Activated effector memory CD4-positive, alpha-beta T cell treated with anti-CD3 and anti-CD28 coated beads, Interleukin-2, amount 50 U/mL, for 16 hours (primary cell): ENCODE measurements at regions not wholly inside any gene's neighbourhood (a gene's known extent, or its start where the extent isn't known, plus 50 kb on each side); places are given as distances from the start of the nearest gene placed in this dataset.

ENCODE experiments used
- DNase-seq: peaks from one replicate; pipeline ENCODE4 v3.0.0-alpha.2; 2020

DNA sequence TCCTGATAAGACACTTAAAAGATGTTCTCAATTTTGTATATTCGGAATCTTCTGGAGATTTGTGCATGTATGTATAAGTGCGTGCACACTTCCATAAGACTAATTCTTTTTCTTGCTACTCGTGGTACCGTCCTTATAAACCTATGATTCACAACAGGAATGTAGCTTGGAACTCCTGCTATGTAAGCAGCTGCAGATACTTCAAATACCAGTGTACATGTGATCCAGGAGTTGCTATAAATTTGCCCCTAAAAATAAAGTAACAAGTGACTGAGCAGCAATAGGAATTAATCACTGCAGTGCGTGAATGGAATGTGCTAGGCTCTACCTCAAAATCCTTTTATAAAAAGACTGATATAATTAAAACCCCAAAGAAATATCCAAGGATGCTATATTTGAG lies 214.9 kb downstream of the KLF5 start:
- no peak for DNase-seq

DNA sequence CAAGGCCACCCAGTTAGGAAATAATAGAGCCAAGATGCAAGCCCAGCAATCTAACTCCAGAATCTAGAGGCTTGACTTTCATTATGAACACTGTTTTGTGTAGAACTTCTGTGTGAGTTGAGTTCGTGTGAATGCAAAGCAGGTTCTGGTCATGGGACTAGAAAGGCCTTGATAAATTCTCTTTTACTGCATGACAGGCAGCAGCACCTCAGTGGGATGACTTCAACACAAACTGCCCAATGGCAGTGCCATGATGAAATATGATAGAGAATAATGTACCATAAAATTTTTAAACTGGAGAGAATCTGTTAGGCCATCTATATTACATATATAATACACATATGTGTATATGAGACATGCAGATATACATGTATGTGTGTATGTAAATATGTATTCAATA lies 214.5 kb downstream of the KLF5 start:
- DNase-seq = no peak

DNA sequence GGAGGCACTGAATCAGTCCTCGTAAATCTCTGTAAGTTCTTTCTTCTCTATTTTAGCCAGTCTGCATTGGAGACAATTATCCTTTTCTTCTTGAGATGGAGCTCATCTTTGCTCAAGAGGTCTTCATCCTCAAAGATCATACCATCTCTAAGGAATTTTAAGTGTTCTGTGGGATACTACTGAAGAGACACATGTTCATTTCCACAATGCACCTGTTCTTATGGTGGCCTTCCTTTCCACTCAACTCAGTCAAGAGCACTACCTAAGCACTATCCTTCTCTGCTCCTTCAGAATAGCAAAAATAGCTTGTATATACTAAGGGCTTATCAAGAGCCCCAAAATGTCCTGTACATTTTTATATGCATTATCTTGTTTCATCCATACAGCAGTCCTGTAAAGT lies 214.0 kb downstream of the KLF5 start:
- DNase-seq = no peak

DNA sequence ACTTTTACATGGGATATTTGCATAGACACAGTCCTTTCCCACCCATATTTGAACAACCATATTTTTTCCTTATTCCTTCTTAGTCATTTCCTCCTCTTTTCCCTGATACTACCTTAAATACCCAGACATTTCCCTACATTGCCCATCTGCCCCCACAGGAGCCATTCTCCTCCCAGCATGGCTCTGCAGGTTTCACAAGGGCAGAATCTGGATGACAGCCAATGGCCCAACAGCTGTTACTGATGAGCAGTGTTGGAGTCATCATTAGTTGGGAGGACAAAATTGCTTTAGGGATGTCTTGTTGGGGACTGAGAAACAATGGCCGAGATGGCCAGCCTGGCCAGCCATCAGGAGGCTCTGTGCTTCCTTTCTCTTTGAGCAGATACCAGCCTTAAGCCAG lies 209.5 kb downstream of the KLF5 start:
- DNase-seq = no peak

DNA sequence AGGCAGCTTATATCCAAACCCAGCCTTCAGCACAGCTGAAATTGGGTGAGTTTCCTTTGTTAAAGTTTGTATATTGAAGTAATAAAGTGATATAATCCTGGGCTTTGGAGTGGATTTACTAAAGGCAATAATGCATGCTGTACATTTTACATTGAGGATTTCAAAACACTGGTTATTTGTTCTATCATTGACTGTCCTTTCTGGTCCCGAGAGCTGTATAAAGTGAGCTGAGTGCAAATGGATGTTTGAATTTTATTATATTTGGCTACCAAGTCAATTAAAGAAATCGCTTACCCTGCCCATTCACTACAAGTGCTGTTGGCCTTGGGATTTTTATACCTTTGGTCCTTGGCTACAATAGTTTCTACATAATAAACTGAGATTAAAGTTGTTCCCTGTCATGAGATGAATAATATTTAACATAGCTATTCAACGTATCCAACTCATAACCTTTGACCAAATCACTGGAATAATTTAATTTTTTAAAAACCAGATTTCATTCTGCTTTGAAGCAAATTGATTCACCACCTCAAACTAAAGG lies 207.9 kb downstream of the KLF5 start:
- DNase-seq = no peak

DNA sequence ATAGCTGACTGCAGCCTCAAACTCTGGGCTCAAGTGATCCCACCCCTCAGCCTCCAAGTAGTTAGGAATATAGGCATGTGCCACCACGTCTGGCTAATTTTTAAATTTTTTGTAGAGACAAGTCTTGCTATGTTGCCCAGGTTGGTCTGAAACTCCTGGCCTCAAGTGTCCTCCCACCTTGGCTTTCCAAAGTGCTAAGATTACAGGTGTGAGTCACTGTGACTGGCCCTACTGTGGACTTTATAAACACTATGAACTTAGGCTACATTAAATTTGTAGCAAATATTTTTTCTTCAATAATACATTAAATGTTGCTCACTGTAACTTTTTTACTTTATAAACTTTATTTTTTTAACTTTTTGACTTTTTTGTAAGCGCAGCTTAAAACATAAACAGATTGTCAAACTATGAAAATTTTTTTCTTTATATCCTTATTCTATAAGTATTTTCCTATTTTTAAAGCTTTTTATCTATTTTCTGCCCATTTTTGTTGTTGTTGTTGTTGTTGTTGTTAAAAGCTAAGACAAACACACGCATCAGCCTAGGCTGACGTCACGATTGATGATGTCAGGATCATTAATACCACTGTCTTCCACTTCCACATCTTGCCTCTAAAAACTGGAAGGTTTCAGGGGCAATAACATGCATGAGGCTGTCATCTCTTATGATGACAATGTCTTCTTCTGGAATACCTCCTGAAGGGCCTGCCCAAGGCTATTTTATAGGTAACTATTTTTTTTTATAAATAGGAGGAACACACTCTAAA lies 204.2 kb downstream of the KLF5 start:
- DNase-seq = no peak

DNA sequence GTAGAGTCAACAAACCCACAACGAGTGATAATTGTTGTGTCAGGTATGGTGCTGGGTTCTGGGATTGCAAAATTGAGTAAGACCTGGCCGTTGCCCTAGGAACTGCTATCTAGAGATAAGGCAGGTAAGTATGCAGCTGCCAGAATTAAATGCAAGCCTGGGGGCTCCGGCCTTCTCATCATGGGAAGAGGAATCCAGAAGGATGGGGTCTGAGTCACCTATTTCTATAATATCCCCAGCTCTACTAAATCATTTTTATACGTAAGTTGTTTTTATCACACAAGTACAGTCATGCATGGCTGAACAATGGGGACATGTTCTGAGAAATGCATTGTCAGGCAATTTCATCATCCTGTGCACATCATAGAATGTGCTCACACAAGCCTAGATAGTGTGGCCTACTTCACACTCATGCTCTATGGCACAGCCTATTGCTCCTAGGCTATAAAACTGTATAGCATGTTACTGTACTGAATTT lies 203.0 kb downstream of the KLF5 start:
- DNase-seq = no peak

DNA sequence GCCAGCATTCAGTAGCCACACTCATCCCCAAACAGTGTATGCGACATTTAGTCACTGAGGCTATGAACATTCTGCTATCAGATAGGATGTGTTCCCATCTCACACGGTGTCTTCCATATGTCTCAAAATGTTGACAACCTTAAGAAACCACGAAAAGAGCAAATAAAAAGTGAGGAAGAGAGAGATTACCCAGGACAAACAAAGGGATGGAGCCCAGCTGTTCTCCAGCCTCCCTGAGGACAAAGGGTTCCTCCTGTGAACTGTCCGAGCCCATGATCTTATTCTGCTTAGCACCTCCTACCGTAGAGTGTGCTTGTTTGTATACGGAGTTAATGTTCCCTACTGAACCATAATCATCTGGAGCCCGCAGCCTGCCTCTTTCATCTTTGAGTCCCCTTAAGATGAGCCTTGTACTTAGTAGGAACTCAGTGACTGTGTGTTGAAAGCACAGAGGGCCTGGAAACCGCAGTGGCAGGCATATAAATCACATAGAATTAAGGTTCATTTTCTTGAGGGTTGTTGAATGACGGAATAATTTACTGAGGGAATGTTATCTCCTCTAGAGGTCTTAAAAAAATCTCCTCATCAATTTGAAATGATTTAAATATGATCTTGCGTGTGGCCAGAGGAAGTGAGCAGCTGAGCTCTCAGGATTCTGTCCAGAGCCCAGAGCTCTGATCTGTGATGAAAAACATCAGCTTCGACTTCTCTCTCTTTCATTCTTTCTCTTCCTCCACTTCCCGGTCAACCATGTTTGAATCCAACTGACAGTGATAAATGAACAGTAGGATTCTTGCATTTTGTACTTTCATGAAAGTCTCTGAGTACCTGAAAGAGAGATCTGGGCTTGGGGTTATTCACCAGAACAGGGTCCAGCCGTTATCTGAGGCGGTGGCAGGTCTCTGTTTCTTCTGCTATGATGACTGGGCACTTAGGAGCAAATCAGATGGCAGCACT lies 200.5 kb downstream of the KLF5 start:
- no peak for DNase-seq

DNA sequence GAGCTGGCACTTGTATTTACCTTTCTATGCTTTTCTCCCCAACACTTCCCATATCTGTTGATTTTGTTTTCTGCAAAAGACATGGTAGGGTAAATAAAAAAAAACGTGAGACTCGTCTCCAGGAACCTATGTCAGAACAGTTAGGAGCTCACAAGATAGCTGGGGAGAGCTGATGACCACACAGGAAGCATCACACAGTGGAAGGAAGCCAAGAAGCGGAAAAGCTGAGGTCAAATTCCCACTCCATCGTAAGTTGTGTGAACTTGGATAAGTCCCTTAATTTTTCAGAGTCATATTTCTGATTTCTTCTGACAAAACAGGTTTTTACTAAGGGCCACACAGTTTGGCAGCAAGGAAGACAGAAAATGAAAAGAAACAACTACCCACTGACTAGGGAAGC lies 199.6 kb downstream of the KLF5 start:
- DNase-seq = no peak

DNA sequence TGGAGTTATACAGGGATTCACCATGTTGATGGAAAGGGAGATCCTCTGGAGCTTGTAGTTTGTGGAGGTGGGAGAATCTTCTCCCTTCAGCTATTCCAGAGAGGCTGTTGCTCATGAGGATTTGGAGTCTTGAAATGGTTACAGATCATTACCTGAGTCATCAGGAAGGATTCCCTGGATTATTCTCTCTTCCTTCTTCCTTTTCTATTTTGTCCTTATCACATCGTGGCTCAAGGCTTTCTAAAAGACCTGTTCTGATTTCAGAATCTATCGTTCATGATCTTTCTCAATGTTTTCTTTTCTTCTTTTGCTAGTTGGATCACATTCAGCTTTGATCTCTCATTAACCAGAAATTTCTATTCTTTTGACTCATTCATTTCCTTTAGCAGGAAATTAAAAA lies 196.0 kb downstream of the KLF5 start:
- no peak for DNase-seq

DNA sequence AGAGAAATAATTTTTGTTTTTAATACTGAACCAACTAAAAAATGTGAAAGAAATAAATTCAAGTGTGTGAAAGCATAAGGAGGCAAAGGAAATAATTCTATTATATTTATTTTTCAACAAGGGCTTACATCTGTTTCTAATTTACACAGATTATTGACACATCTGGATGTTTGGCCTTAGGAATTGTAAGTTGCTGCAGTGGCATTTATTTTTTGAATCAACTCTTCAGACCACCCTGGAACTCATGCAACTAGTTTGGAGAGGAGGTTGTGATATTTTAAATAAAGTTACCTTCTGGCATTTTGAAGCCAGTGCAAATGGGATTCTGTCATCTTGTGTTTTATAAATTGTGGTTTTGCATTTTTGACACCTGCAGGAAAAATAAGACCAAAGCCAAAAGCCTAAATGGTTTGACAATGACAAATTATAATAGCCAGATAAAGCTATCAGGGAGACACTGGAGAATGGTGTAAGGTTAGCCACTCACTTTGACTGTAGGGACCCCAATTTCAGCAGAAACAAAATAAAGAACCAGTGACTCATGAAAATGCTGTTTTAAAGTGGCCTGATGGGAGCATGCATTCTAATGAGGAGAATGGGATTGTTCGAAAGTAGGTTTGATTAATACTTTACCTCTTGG lies 192.9 kb downstream of the KLF5 start:
- DNase-seq = no peak

DNA sequence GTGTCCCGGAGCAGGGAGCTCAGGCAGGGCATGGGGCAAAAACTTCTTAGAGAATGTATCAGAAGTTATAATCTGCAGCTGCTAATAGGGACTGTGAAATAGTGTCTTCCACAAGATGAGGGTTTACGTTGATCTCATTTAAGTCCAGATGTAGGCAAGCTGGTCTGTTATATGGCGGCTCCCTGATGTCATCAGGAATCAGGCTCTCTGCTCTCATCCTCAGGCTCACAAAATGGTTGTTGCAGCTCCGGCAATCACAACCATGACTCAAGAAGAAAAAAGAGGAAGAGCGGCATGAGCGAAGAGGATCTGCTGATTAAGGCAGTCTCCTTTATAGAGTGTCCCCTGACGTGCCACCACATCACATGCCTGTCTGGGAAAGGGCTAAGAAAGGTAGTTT lies 191.3 kb downstream of the KLF5 start:
- no peak for DNase-seq

DNA sequence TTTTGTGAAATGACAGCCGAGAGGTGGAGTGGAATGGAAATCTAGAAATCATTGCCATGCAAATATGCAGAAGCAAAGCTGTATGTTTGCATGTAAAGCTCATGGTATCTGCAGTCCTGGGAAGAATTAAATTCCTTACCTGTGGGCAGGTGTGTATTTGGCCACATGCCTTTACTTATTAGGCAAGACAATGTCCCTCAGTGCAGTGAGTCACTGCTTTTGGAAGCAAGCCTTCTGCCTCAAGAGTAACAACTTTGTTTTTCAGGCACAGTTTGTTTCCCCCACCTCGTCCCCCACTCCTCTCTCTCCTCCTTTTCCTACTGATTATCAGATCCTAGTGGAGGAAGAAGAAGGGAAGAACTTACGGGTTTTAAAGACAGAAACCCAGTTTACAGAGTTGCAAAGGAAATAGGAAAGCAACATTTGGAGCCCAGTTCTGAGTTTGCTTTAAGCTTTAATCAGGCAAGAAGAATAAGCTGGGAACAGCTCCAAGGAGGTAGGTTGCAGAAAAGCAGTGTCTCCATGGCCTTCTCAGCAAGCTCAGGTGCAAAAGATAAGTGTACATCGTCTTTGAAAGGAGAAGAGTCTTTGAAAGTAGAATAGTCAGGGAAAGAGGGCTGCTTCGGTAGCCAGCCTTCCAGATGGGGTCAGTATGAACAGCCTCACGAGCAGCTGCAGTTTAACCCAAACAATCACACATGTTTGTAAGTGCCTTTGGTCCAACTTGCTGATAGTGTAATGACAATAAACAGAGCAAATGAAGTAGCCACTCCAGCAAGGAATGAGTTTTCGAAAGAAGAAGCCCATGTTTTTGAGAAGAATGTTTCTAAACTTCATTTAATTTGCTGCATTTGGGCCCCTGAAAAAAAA lies 190.1 kb downstream of the KLF5 start:
- no peak for DNase-seq

DNA sequence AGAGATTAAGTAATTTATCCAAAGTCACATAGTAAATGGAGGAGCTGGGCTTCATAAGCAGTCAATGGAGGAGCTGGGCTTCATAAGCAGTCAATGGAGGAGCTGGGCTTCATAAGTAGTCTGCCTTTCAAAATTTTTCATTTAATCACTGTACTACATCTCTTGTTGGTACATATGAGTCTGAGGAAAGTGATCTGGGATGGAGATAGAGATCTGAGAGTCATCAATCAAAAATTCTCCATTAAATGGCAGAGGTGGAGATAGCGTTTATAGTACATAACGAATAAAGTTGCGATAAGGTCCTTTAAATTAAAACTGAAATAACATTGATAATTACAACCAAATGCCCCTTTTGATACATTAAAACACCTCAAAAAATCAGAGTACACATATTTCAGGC lies 189.3 kb downstream of the KLF5 start:
- no peak for DNase-seq

DNA sequence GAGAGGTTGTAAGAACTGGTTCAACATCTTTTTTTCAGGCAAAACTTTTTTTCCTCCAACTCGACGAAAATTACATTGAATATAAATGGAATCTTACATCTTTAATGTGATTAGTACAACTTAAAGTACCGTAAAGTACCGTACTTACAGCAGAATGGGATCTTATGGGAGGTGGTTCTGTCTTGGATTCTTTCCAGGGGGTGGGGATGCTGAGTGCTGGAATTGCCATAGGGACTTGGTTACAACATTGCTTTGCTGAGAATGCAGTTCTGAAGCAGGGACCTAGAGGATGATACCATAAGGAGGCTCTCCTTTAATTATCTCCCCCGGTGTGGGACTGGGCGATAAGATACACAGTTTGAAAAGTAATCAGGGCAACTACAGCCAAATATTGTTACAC lies 186.4 kb downstream of the KLF5 start:
- no peak for DNase-seq

DNA sequence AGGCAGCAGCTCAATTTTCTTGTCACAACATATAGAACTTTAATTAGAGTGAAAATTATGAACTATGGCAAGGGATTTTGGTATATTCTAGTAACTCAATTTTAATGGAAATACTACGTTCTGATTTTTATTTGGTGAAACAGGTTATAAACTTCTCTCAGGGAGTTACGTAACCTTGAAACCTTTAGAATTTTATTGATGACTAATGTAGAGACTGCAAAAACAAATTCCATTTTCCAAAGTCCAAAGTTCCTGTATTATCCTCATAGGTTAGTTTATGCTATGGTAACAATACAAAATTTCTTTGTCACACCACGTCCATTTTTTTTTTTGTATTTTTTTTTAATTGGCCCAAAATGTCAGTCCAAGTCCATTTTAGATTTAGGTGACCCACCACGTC lies 185.7 kb downstream of the KLF5 start:
- no peak for DNase-seq

DNA sequence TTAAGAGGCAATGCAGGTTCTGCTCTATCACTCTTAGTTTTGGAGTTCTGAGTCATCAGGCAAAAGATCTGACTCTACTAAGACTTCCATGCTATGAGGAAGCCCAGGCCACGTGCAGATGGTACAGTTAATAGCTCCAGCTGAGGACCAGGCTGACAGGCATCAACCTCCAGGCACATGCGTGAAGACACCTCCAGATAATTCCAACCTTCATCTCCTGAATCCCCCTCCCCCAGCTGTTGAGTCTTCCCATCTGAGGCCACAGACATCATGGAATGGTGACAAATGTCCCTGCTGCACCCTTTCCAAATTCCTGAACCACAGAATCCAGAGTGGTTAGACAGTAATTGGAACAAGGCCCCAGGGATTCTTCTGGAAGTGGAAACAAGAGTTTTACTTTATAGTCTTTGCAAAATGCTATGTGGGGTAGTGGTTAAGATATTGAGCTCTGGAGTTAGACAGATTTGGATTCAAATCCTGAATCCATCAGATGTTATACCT lies 183.8 kb downstream of the KLF5 start:
- DNase-seq = no peak

DNA sequence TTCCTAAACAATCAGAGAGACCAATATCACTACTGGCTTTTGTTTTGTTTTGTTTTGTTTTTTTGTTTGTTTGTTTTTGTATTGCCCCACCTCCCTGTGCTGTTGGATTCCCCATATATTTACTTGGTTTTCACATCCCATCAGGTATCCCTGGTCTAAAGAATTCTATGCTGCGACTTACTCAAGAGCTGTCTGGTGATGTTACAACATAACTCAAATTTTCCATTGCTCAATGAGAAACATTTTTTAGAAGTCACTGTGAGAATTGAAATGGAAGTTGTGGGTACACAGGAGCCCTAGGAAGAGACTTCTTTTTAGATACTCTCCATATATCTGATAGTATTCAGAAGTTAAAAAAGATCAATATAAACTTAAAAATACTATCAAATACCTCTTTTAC lies 181.4 kb downstream of the KLF5 start:
- DNase-seq = no peak

DNA sequence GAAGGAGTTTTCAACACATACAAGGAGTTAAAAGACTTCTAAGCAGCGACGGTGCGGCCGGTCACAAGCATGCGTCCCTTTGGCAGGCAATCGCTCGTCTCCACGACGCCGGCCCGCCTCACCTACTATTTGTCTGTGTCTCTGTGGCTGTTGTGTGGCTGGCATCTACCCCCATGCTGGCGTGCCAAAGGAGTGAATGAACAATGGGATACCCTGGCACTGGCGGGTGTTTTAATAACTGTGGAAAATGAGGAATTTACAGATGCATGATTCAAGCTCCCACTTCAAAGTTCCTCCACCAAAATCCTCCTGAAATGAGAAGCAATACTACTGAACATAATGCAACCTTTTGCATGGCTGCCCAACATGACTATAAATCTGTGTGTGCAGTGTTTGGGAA lies 176.6 kb downstream of the KLF5 start:
- no peak for DNase-seq

DNA sequence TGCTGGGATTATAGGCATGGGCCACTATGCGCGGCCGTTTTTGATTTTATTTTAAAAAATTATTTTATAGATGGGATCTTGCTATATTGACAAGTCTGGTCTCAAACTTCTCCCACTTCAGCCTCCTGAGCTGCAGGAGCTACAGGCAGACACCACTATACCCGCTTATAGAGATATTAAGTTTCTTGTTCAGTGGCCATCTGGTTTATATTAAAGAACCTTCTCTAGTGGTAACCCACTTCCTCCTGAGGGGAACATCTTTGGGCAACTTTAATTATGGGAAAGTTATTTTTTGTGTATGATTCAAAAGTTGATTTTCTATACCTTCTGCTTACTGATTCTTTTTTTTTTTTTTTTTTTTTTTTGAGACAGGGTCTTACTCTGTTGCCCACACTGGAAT lies 172.7 kb downstream of the KLF5 start:
- no peak for DNase-seq

DNA sequence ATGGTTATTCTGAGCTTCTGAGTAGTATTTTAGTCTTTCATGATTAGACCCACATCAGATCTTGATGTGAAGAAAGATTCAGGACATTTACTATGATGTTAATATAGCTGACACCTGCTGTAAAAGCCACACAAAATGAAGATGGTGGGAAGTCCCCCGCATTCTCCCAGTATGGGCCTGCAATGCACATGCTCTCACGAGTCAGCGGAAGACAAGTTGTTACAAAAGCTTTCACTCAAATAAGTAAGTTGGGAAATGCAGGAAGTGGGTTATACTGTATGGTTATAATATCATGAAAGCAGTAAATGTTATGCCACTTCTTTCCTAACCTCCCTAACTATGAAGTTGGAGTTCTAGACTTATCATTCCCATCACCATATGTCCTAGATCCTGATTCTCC lies 171.9 kb downstream of the KLF5 start:
- no peak for DNase-seq

DNA sequence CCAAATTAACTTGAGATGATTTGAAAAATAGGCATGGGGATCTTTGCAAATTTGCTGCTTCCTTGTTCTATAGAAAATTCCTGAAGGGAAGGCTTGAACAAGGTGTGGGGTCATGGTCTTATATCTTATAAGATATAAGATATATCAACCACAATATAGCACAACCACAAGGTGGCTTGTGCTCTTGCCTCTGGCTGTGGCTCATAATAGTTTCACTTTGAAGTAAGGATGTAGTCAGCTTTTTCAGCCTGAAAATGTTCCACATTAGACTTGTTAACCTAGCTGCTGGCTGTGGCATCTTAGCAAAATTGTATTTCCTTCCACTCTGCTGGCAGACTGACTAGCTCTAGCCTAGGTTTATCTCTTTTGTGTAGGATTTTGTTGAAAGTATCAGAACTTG lies 169.7 kb downstream of the KLF5 start:
- DNase-seq = no peak
